ENCODE measurements at regions not wholly inside any gene's neighbourhood (a gene's known extent, or its start where the extent isn't known, plus 50 kb on each side); places are given as distances from the start of the nearest gene placed in this dataset.

DNA sequence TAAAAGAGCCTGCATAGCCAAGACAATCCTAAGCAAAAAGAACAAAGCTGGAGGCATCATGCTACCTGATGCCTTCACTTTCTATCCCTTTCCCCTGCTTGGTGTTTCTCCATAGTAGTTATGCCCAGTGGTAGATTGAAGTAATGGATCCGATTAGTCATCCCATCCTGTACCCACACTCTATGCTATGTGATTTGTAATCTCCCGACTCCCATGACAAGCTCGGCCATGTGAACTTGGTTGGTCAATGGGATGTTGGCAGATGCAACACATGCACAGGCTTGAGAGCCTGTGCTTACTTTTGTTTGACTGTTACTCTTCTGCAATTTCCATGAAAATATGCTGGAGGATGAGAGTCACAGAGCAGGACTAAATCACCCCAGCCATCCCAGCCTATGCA lies 334.9 kb upstream of the DPH6 start:
- TF ChIP-seq FOS (IDR thresholded peaks at IDR 0.05; ENCODE audit: low read depth, low read length) = no peak
- TF ChIP-seq, protein P1, sequence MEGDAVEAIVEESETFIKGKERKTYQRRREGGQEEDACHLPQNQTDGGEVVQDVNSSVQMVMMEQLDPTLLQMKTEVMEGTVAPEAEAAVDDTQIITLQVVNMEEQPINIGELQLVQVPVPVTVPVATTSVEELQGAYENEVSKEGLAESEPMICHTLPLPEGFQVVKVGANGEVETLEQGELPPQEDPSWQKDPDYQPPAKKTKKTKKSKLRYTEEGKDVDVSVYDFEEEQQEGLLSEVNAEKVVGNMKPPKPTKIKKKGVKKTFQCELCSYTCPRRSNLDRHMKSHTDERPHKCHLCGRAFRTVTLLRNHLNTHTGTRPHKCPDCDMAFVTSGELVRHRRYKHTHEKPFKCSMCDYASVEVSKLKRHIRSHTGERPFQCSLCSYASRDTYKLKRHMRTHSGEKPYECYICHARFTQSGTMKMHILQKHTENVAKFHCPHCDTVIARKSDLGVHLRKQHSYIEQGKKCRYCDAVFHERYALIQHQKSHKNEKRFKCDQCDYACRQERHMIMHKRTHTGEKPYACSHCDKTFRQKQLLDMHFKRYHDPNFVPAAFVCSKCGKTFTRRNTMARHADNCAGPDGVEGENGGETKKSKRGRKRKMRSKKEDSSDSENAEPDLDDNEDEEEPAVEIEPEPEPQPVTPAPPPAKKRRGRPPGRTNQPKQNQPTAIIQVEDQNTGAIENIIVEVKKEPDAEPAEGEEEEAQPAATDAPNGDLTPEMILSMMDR (conservative IDR thresholded peaks at IDR 0.05; ENCODE audit: low read depth, low read length) = no peak
- TF ChIP-seq POLR2A (IDR thresholded peaks at IDR 0.05; ENCODE audit: low read depth, low read length) = no peak
- TF ChIP-seq, protein P2, sequence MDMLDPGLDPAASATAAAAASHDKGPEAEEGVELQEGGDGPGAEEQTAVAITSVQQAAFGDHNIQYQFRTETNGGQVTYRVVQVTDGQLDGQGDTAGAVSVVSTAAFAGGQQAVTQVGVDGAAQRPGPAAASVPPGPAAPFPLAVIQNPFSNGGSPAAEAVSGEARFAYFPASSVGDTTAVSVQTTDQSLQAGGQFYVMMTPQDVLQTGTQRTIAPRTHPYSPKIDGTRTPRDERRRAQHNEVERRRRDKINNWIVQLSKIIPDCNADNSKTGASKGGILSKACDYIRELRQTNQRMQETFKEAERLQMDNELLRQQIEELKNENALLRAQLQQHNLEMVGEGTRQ (IDR thresholded peaks at IDR 0.05; ENCODE audit: low read depth, low read length) = no peak
- no peak for TF ChIP-seq BHLHE40 (IDR thresholded peaks at IDR 0.05; ENCODE audit: low read depth, low read length)
- TF ChIP-seq CEBPB (IDR thresholded peaks at IDR 0.05; ENCODE audit: low read depth, low read length) = no peak
- no peak for TF ChIP-seq RAD21 (IDR thresholded peaks at IDR 0.05; ENCODE audit: low read length)
- no peak for TF ChIP-seq MXI1 (IDR thresholded peaks at IDR 0.05; ENCODE audit: borderline replicate concordance, low read depth, low read length)
- no peak for TF ChIP-seq CHD1 (IDR thresholded peaks at IDR 0.05; ENCODE audit: low read depth, low read length)
- no peak for TF ChIP-seq RFX5 (IDR thresholded peaks at IDR 0.05; ENCODE audit: low read depth, low read length)
- TF ChIP-seq RCOR1 (IDR thresholded peaks at IDR 0.05; ENCODE audit: insufficient replicate concordance, low read length) = no peak
- TF ChIP-seq MAFK (IDR thresholded peaks at IDR 0.05; ENCODE audit: low read depth, low read length) = no peak
- TF ChIP-seq, protein P3, sequence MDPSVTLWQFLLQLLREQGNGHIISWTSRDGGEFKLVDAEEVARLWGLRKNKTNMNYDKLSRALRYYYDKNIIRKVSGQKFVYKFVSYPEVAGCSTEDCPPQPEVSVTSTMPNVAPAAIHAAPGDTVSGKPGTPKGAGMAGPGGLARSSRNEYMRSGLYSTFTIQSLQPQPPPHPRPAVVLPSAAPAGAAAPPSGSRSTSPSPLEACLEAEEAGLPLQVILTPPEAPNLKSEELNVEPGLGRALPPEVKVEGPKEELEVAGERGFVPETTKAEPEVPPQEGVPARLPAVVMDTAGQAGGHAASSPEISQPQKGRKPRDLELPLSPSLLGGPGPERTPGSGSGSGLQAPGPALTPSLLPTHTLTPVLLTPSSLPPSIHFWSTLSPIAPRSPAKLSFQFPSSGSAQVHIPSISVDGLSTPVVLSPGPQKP (IDR thresholded peaks at IDR 0.05; ENCODE audit: borderline replicate concordance, low read depth, low read length) = no peak
- no peak for TF ChIP-seq MAZ (IDR thresholded peaks at IDR 0.05; ENCODE audit: borderline replicate concordance, low read depth, low read length)

Measured in IMR-90 (cell line).